Left lung (tissue), 4 donors: ENCODE measurements at regions not wholly inside any gene's neighbourhood (a gene's known extent, or its start where the extent isn't known, plus 50 kb on each side); places are given as distances from the start of the nearest gene placed in this dataset.

Experiments used
- ATAC-seq: fragments of 200-7000 bp; cut with Tn5 transposase; one replicate; pipeline ENCODE4 v1.9.1; 2020; ENCODE audit warnings: moderate library complexity
- DNase-seq, 4 donors: peaks; one replicate each; pipeline ENCODE4 v3.0.0-alpha.2; 2013 to 2020
- H3K27ac ChIP-seq, 2 donors: fragments of 200-600 bp; sonication (generic) in 1 of 2; one replicate each; pipeline versions ENCODE4 v1.5.0 to v1.8.0; 2020 to 2021
- H3K27me3 ChIP-seq, 2 donors: fragments of 200-600 bp; sonication (generic) in 1 of 2; one replicate each; pipeline versions ENCODE4 v1.5.0 to v1.8.0; 2020 to 2021
- H3K36me3 ChIP-seq, 2 donors: fragments of 200-600 bp; sonication (generic) in 1 of 2; one replicate each; pipeline versions ENCODE4 v1.5.0 to v1.8.0; 2020 to 2021
- H3K4me1 ChIP-seq, 2 donors: fragments of 200-600 bp; one replicate each; pipeline ENCODE4 v1.8.0; 2021
- H3K4me3 ChIP-seq, 2 donors: fragments of 200-600 bp; sonication (generic) in 1 of 2; one replicate each; pipeline versions ENCODE4 v1.5.0 to v1.8.0; 2020 to 2021; ENCODE audit warnings: mild to moderate bottlenecking in 1 of 2
- H3K9me3 ChIP-seq, 2 donors: fragments of 200-600 bp; sonication (generic) in 1 of 2; one replicate each; pipeline versions ENCODE4 v1.5.0 to v1.8.0; 2020 to 2021
- CTCF ChIP-seq, 2 donors: fragments of 200-600 bp; sonication (generic) in 1 of 2; IDR thresholded peaks; one replicate each; pipeline versions ENCODE4 v1.5.0 to v1.8.0; 2021; ENCODE audit warnings: antibody characterized with exemption in 2 of 2
- intact Hi-C, 2 donors: fragments of 100-400 bp; cut with DNase I; formaldehyde crosslinking; loops; one replicate each; pipeline versions ENCODE4 v1.11.2 to v1.14.2; 2022
- donor health status: DM: no; HTN: yes; CAD: no.
- donor health status: DM: no; HTN: no; CAD: no.

GRCh38 chrX:45712067-45712466 lies 511.4 kb upstream of the DIPK2B start:
- no peak for DNase-seq
- no peak for ATAC-seq
- Histone ChIP-seq H3K27ac (no peak overlapping the region), H3K27me3 (no peaks in the 10 kb centered on the region), H3K36me3 (no peaks in the 10 kb centered on the region), H3K4me3 (no peak overlapping the region), H3K9me3 (no peaks in the 10 kb centered on the region), H3K4me1 (peaks cover 0 to 17% of the 10 kb centered on the region in 2 donors)
- intact Hi-C loops = no loop called here
- TF ChIP-seq CTCF (IDR thresholded peaks at IDR 0.05) = no peak

GRCh38 chrX:45711231-45711630 lies 510.6 kb upstream of the DIPK2B start:
- Histone ChIP-seq H3K27me3 (no peaks in the 10 kb centered on the region), H3K9me3 (no peaks in the 10 kb centered on the region), H3K4me1 (peaks cover 0 to 14% of the 10 kb centered on the region in 2 donors), H3K4me3 (no peak overlapping the region), H3K27ac (no peak overlapping the region), H3K36me3 (no peaks in the 10 kb centered on the region)
- intact Hi-C loops = no loop called here
- TF ChIP-seq CTCF (IDR thresholded peaks at IDR 0.05) = no peak
- no peak for ATAC-seq
- peak in 1 of 4 donors; percentile 13 for DNase-seq

- ATAC-seq = no peak
- Histone ChIP-seq H3K27me3 (no peaks in the 10 kb centered on the region), H3K9me3 (no peaks in the 10 kb centered on the region), H3K4me1 (peaks cover 0 to 11% of the 10 kb centered on the region in 2 donors), H3K36me3 (no peaks in the 10 kb centered on the region), H3K27ac (no peak overlapping the region), H3K4me3 (no peak overlapping the region)
- DNase-seq = no peak
- intact Hi-C loops = no loop called here
- TF ChIP-seq CTCF (IDR thresholded peaks at IDR 0.05) = no peak
Measured at GRCh38 chrX:45710081-45710801, 509.6 kb upstream of the DIPK2B start.

- intact Hi-C loops = no loop called here
- Histone ChIP-seq H3K4me1 (peaks cover 0 to 7% of the 10 kb centered on the region in 2 donors), H3K9me3 (no peaks in the 10 kb centered on the region), H3K36me3 (no peaks in the 10 kb centered on the region), H3K4me3 (no peak overlapping the region), H3K27me3 (no peaks in the 10 kb centered on the region), H3K27ac (no peak overlapping the region)
- no peak for ATAC-seq
- DNase-seq = no peak
- TF ChIP-seq CTCF (IDR thresholded peaks at IDR 0.05) = no peak
Measured at GRCh38 chrX:45709381-45709780, 508.7 kb upstream of the DIPK2B start.

GRCh38 chrX:45699158-45699557 lies 498.5 kb upstream of the DIPK2B start:
- Histone ChIP-seq H3K9me3 (no peaks in the 10 kb centered on the region), H3K27ac (no peak overlapping the region), H3K27me3 (no peaks in the 10 kb centered on the region), H3K4me3 (no peak overlapping the region), H3K4me1 (no peaks in the 10 kb centered on the region), H3K36me3 (no peaks in the 10 kb centered on the region)
- ATAC-seq = no peak
- no peak for TF ChIP-seq CTCF (IDR thresholded peaks at IDR 0.05)
- intact Hi-C loops = no loop called here
- no peak for DNase-seq
